ENCODE measurements at regions not wholly inside any gene's neighbourhood (a gene's known extent, or its start where the extent isn't known, plus 50 kb on each side); places are given as distances from the start of the nearest gene placed in this dataset.

DNA sequence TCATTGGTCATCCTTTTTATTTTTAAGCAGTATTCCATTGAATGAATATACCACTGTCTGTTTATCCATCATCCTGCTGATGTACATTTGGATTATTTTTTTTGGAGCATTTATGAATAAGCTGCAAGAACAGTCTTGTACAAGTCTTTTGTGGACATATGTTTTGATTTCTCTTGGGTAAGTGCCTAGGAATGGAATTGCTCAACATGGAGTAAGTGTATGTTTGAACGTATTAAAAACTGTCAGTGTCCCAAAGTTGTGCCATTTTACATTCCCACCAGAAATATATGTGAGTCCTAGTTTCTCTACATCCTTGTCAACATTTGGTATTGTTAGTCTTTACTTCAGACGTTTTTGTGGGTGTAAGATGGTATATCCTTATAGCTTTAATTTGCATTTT lies 287.0 kb upstream of the POF1B start:
- TF ChIP-seq, protein P1, sequence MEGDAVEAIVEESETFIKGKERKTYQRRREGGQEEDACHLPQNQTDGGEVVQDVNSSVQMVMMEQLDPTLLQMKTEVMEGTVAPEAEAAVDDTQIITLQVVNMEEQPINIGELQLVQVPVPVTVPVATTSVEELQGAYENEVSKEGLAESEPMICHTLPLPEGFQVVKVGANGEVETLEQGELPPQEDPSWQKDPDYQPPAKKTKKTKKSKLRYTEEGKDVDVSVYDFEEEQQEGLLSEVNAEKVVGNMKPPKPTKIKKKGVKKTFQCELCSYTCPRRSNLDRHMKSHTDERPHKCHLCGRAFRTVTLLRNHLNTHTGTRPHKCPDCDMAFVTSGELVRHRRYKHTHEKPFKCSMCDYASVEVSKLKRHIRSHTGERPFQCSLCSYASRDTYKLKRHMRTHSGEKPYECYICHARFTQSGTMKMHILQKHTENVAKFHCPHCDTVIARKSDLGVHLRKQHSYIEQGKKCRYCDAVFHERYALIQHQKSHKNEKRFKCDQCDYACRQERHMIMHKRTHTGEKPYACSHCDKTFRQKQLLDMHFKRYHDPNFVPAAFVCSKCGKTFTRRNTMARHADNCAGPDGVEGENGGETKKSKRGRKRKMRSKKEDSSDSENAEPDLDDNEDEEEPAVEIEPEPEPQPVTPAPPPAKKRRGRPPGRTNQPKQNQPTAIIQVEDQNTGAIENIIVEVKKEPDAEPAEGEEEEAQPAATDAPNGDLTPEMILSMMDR (conservative IDR thresholded peaks at IDR 0.05 in 1 of 2, IDR thresholded peaks at IDR 0.05 in 1 of 2; ENCODE audit: extremely low read depth in 1 of 2, insufficient read depth in 1 of 2, low read depth in 1 of 2, low read length in 2 of 2) = no peak
- TF ChIP-seq EZH2 (IDR thresholded peaks at IDR 0.05; ENCODE audit: borderline replicate concordance, low read length) = no peak
